Trophoblast cell (in vitro differentiated cells and primary cell): ENCODE measurements at regions not wholly inside any gene's neighbourhood (a gene's known extent, or its start where the extent isn't known, plus 50 kb on each side); places are given as distances from the start of the nearest gene placed in this dataset.

Experiments
- DNase-seq, 2 donors: peaks; one replicate each; pipeline ENCODE4 v3.0.0-alpha.2; 2016
- H2AFZ ChIP-seq: 2 replicates; pipeline ENCODE4 v1.6.1; 2013; ENCODE audit warnings: low read length, moderate library complexity, mild to moderate bottlenecking; ENCODE audit not compliant: insufficient read depth, poor library complexity
- H2AK5ac ChIP-seq: 2 replicates; pipeline ENCODE4 v1.6.1; 2013; ENCODE audit warnings: mild to moderate bottlenecking, low read length
- H2BK120ac ChIP-seq: 2 replicates; pipeline ENCODE4 v1.6.1; 2013; ENCODE audit warnings: low read length, mild to moderate bottlenecking, moderate library complexity; ENCODE audit not compliant: insufficient read depth, poor library complexity
- H2BK12ac ChIP-seq: 2 replicates; pipeline ENCODE4 v1.6.1; 2013; ENCODE audit warnings: mild to moderate bottlenecking, low read length, moderate library complexity
- H2BK5ac ChIP-seq: 2 replicates; pipeline ENCODE4 v1.6.1; 2013; ENCODE audit warnings: low read length, low read depth, moderate library complexity, mild to moderate bottlenecking; ENCODE audit not compliant: poor library complexity
- H3K14ac ChIP-seq: 2 replicates; pipeline ENCODE4 v1.6.1; 2013; ENCODE audit warnings: mild to moderate bottlenecking, low read length
- H3K18ac ChIP-seq: 2 replicates; pipeline ENCODE4 v1.6.1; 2013; ENCODE audit warnings: mild to moderate bottlenecking, low read length
- H3K23ac ChIP-seq: 2 replicates; pipeline ENCODE4 v1.6.1; 2013; ENCODE audit warnings: low read length
- H3K27ac ChIP-seq: 2 replicates; pipeline ENCODE4 v1.5.1; 2013; ENCODE audit warnings: low read depth, mild to moderate bottlenecking, inconsistent platforms, low read length, moderate library complexity
- H3K27me3 ChIP-seq: 2 replicates; pipeline ENCODE4 v1.6.1; 2013; ENCODE audit warnings: inconsistent platforms, mild to moderate bottlenecking, low read length, moderate library complexity; ENCODE audit not compliant: insufficient read depth
- H3K36me3 ChIP-seq, 2 experiments: 1 replicate in 1 of 2; 2 replicates in 1 of 2; pipeline ENCODE4 v1.6.1; 2013; ENCODE audit warnings: low read length in 2 of 2, mild to moderate bottlenecking in 2 of 2, moderate library complexity in 1 of 2; ENCODE audit not compliant: insufficient read depth in 2 of 2, control insufficient read depth in 1 of 2
- H3K4ac ChIP-seq: 2 replicates; pipeline ENCODE4 v1.6.1; 2013; ENCODE audit warnings: low read depth, mild to moderate bottlenecking, low read length, moderate library complexity
- H3K4me1 ChIP-seq, 2 experiments: 1 replicate in 1 of 2; 2 replicates in 1 of 2; pipeline ENCODE4 v1.6.1; 2013; ENCODE audit warnings: low read length in 2 of 2, mild to moderate bottlenecking in 2 of 2, moderate library complexity in 1 of 2; ENCODE audit not compliant: insufficient read depth in 2 of 2, control insufficient read depth in 1 of 2
- H3K4me2 ChIP-seq: 2 replicates; pipeline ENCODE4 v1.6.1; 2013; ENCODE audit warnings: inconsistent platforms, mild to moderate bottlenecking, low read length, moderate library complexity
- H3K4me3 ChIP-seq: 2 replicates; pipeline ENCODE4 v1.5.1; 2013; ENCODE audit warnings: mild to moderate bottlenecking, low read depth, low read length, inconsistent platforms
- H3K79me1 ChIP-seq: one replicate; pipeline ENCODE4 v1.6.1; 2013; ENCODE audit warnings: low read length
- H3K79me2 ChIP-seq: 2 replicates; pipeline ENCODE4 v1.6.1; 2013; ENCODE audit warnings: low read length, mild to moderate bottlenecking; ENCODE audit not compliant: control insufficient read depth, insufficient read depth, poor library complexity
- H3K9ac ChIP-seq: 2 replicates; pipeline ENCODE4 v1.6.1; 2013; ENCODE audit warnings: mild to moderate bottlenecking, low read length
- H3K9me3 ChIP-seq: 2 replicates; pipeline ENCODE4 v1.6.1; 2013; ENCODE audit warnings: low read depth, mild to moderate bottlenecking, control low read depth, inconsistent platforms, low read length; ENCODE audit not compliant: insufficient read depth
- H4K12ac ChIP-seq: 2 replicates; pipeline ENCODE4 v1.6.1; 2013; ENCODE audit warnings: low read depth, mild to moderate bottlenecking, low read length, moderate library complexity
- H4K8ac ChIP-seq: 2 replicates; pipeline ENCODE4 v1.6.1; 2013; ENCODE audit warnings: low read depth, mild to moderate bottlenecking, low read length, moderate library complexity
- H4K91ac ChIP-seq: one replicate; pipeline ENCODE4 v1.6.1; 2013; ENCODE audit warnings: low read depth, mild to moderate bottlenecking, low read length, moderate library complexity
- WGBS: extraction: QIAGEN DNeasy Blood & Tissue Kit; methylation state at CpG from one replicate; pipeline ENCODE4 v1.1.7; 2013; ENCODE audit warnings: missing lambda C conversion rate; ENCODE audit not compliant: insufficient read length, insufficient coverage; ENCODE audit errors: extremely low coverage; 5-methylcytosine and 5-hydroxymethylcytosine counted together

- peak in 1 of 2 donors; percentile 34 for DNase-seq
- H3K4me2 ChIP-seq: no peak overlapping the region
- H3K9me3 ChIP-seq: no peaks in the 10 kb centered on the region
- H3K27me3 ChIP-seq: no peaks in the 10 kb centered on the region
- no peak overlapping the region for H3K4me3 ChIP-seq
- H3K14ac ChIP-seq: no peak overlapping the region
- WGBS: no CpG with 5 or more reads among the region's 4 CpGs
- H2BK120ac ChIP-seq: no peak overlapping the region
- H3K79me2 ChIP-seq: no peaks in the 10 kb centered on the region
- H2BK12ac ChIP-seq: no peak overlapping the region
- no peak overlapping the region for H4K8ac ChIP-seq
- H3K23ac ChIP-seq: no peak overlapping the region
- no peak overlapping the region for H2BK5ac ChIP-seq
- H4K91ac ChIP-seq: no peak overlapping the region
- no peak overlapping the region for H3K9ac ChIP-seq
- H4K12ac ChIP-seq: no peak overlapping the region
- no peaks in the 10 kb centered on the region for H3K36me3 ChIP-seq
- H2AK5ac ChIP-seq: no peak overlapping the region
- H3K79me1 ChIP-seq: no peaks in the 10 kb centered on the region
- no peaks in the 10 kb centered on the region for H3K4me1 ChIP-seq
- H3K18ac ChIP-seq: no peak overlapping the region
- no peak overlapping the region for H3K27ac ChIP-seq
- H2AFZ ChIP-seq: no peak overlapping the region
- no peak overlapping the region for H3K4ac ChIP-seq
These were observed 241.7 kb upstream of the NR4A3 start for GRCh38 chr9:99579964-99580363.

DNA sequence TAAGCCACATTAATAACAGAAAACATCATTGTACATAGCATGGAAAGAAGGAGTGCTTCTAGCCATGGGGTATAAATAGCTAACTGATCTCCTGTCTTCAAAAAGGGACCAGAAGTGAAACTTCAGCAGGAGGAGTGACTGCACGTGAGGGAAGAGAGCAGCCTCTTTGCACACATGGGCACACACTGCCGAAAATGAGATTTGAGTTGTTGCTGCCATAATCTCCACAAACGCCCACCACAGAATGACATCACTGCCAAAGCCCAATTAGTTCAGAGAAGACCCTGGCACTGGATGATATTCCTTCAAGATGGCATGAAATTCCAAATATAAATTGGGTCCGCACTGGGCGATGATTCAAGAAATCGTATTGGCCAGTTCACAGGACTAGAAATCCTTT is 238.9 kb upstream of the NR4A3 start:
- Histone ChIP-seq H3K79me2 (no peaks in the 10 kb centered on the region), H3K79me1 (no peaks in the 10 kb centered on the region), H3K14ac (no peak overlapping the region), H2BK5ac (no peak overlapping the region), H3K18ac (no peak overlapping the region), H3K9me3 (no peaks in the 10 kb centered on the region), H3K4me2 (no peak overlapping the region), H2AFZ (no peak overlapping the region), H3K4me1 (no peaks in the 10 kb centered on the region), H3K4me3 (no peak overlapping the region), H3K27me3 (no peaks in the 10 kb centered on the region), H3K4ac (no peak overlapping the region), H4K91ac (no peak overlapping the region), H4K8ac (no peak overlapping the region), H2AK5ac (no peak overlapping the region), H3K27ac (no peak overlapping the region), H3K9ac (no peak overlapping the region), H4K12ac (no peak overlapping the region), H2BK12ac (no peak overlapping the region), H2BK120ac (no peak overlapping the region), H3K23ac (no peak overlapping the region), H3K36me3 (no peaks in the 10 kb centered on the region)
- DNase-seq: no peak
- no CpG with 5 or more reads among the region's 6 CpGs for WGBS

DNA sequence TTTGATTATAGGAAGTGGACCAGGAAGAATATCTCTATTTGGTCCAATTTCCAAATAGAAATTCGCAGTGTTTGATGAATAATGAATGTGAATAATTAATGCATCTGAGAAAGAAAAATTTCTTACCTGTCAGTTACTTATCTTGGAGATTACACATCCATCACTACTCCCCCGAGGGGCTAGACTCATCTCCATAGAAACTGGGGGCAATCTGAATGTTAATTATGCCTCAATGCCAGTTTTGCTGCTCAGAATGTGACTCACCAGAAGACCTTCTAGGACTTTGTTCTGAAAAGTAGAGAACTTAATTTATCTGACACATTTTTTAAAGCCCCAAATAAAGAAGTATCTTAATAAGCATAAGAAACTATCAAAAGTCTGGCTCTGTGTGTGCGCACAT is 233.4 kb upstream of the NR4A3 start:
- Histone ChIP-seq H4K8ac (no peak overlapping the region), H3K79me1 (no peaks in the 10 kb centered on the region), H3K27ac (no peak overlapping the region), H3K14ac (no peak overlapping the region), H2BK120ac (no peak overlapping the region), H3K4ac (no peak overlapping the region), H2AK5ac (no peak overlapping the region), H3K79me2 (no peaks in the 10 kb centered on the region), H3K18ac (no peak overlapping the region), H3K4me1 (no peaks in the 10 kb centered on the region), H4K12ac (no peak overlapping the region), H3K4me3 (no peak overlapping the region), H3K9ac (no peak overlapping the region), H4K91ac (no peak overlapping the region), H2BK5ac (no peak overlapping the region), H3K4me2 (no peak overlapping the region), H3K36me3 (no peaks in the 10 kb centered on the region), H3K27me3 (no peaks in the 10 kb centered on the region), H3K23ac (no peak overlapping the region), H2BK12ac (no peak overlapping the region), H2AFZ (no peak overlapping the region), H3K9me3 (no peaks in the 10 kb centered on the region)
- DNase-seq: no peak
- no CpG with 5 or more reads among the region's 3 CpGs for WGBS

DNA sequence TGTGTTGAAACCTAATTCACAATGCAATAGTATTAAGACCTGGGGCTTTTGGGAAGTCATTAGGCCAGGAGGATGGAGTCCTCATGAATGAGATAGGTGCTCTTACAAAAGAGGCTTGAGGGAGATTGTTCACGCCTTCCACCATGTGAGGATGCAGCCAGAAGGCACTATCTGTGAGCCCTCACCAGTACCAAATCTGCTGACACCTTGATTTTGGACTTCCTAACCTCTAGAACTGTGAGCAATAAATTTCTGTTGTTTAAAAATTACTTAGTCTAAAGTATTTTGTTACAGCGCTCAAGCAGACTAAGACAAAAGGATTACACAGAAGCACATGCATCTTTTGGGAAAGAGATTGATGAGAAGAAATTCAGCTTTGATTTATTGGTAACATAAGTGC is 232.9 kb upstream of the NR4A3 start:
- Histone ChIP-seq H4K12ac (no peak overlapping the region), H3K4me2 (no peak overlapping the region), H3K4me3 (no peak overlapping the region), H3K4me1 (peaks cover 0 to 3% of the 10 kb centered on the region in 2 experiments), H3K79me1 (no peaks in the 10 kb centered on the region), H4K91ac (no peak overlapping the region), H3K18ac (no peak overlapping the region), H3K14ac (no peak overlapping the region), H3K27me3 (no peaks in the 10 kb centered on the region), H3K23ac (no peak overlapping the region), H3K36me3 (no peaks in the 10 kb centered on the region), H3K79me2 (no peaks in the 10 kb centered on the region), H2BK120ac (no peak overlapping the region), H2AFZ (no peak overlapping the region), H3K9me3 (no peaks in the 10 kb centered on the region), H3K4ac (no peak overlapping the region), H2AK5ac (no peak overlapping the region), H2BK5ac (no peak overlapping the region), H3K27ac (no peak overlapping the region), H3K9ac (no peak overlapping the region), H4K8ac (no peak overlapping the region), H2BK12ac (no peak overlapping the region)
- no peak for DNase-seq
- no CpG with 5 or more reads among the region's 2 CpGs for WGBS
